PC-9 (cell line): ENCODE measurements at regions not wholly inside any gene's neighbourhood (a gene's known extent, or its start where the extent isn't known, plus 50 kb on each side); places are given as distances from the start of the nearest gene placed in this dataset.

ENCODE experiments used
- BruUV-seq: library from RNA; stranded (reverse); fragments of 400-500 nt; replicated peaks from 2 replicates; lab custom pipeline; 2021; lab: Mats Ljungman, UMichigan
- CTCF ChIA-PET: fragments of 300-600 bp; sonication (Branson Sonifier 250); formaldehyde crosslinking; loops from one replicate; lab custom pipeline; 2022; ENCODE audit warnings: antibody characterized with exemption; lab: Charles Lee
- POLR2A ChIA-PET: fragments of 300-600 bp; sonication (Branson Sonifier 250); formaldehyde crosslinking; loops from one replicate; lab custom pipeline; 2022; ENCODE audit warnings: antibody characterized with exemption; ENCODE audit not compliant: unreplicated experiment; lab: Charles Lee
- DNase-seq, 2 experiments: peaks; one replicate each; pipeline versions ENCODE4 v3.0.0 to v3.0.0-alpha.2; 2015 to 2022; ENCODE audit warnings: mixed read lengths in 1 of 2
- H2AFZ ChIP-seq: fragments of 200-600 bp; sonication (generic); 2 replicates; pipeline ENCODE4 v1.8.1; 2017; ENCODE audit warnings: antibody characterized with exemption
- H3F3A ChIP-seq: fragments of 200-600 bp; sonication (generic); 2 replicates; pipeline ENCODE4 v1.8.1; 2017; ENCODE audit warnings: antibody characterized with exemption, mild to moderate bottlenecking, low read depth; ENCODE audit not compliant: insufficient read depth
- H3K27ac ChIP-seq: fragments of 200-600 bp; sonication (generic); 2 replicates; pipeline ENCODE4 v1.6.1; 2016; ENCODE audit warnings: mixed run types
- H3K27me3 ChIP-seq: fragments of 200-600 bp; sonication (generic); 2 replicates; pipeline ENCODE4 v1.6.1; 2016; ENCODE audit warnings: low read depth, mixed run types; ENCODE audit not compliant: insufficient read depth
- H3K36me3 ChIP-seq: fragments of 200-600 bp; sonication (generic); 2 replicates; pipeline ENCODE4 v1.6.1; 2016; ENCODE audit warnings: low read depth, mixed run types
- H3K4me1 ChIP-seq: fragments of 200-600 bp; sonication (generic); replicated peaks from 2 replicates; pipeline ENCODE4 v1.6.1; 2016; ENCODE audit warnings: mixed run types; ENCODE audit not compliant: insufficient read depth
- H3K4me2 ChIP-seq: fragments of 200-600 bp; sonication (generic); 2 replicates; pipeline ENCODE4 v1.6.1; 2017; ENCODE audit warnings: mixed run types
- H3K4me3 ChIP-seq: fragments of 200-600 bp; sonication (generic); 2 replicates; pipeline ENCODE4 v1.6.1; 2016; ENCODE audit warnings: mixed run types
- H3K79me2 ChIP-seq: fragments of 200-600 bp; sonication (generic); 2 replicates; pipeline ENCODE4 v1.6.1; 2017; ENCODE audit warnings: low read depth, mixed run types
- H3K9me2 ChIP-seq: fragments of 200-600 bp; sonication (generic); 2 replicates; pipeline ENCODE4 v1.8.1; 2017; ENCODE audit warnings: mild to moderate bottlenecking; ENCODE audit not compliant: insufficient read depth
- H3K9me3 ChIP-seq: fragments of 200-600 bp; sonication (generic); 2 replicates; pipeline ENCODE4 v1.8.1; 2016; ENCODE audit warnings: low read depth; ENCODE audit not compliant: insufficient read depth
- H4K20me1 ChIP-seq: fragments of 200-600 bp; sonication (generic); 2 replicates; pipeline ENCODE4 v1.8.1; 2017; ENCODE audit not compliant: insufficient read depth
- CTCF ChIP-seq: fragments of 200-600 bp; sonication (generic); conservative IDR thresholded peaks from 2 replicates; pipeline ENCODE4 v1.6.1; 2017; ENCODE audit warnings: mixed run types, antibody characterized with exemption, mild to moderate bottlenecking, moderate library complexity
- EZH2 ChIP-seq: fragments of 200-600 bp; sonication (generic); IDR thresholded peaks from 2 replicates; pipeline ENCODE4 v1.8.0; 2017; ENCODE audit warnings: antibody characterized with exemption, low read depth
- intact Hi-C: fragments of 100-400 bp; cut with micrococcal nuclease; formaldehyde crosslinking; loops from one replicate; pipeline ENCODE4 v1.10.0; 2022; ENCODE audit not compliant: unreplicated experiment

- BruUV-seq, result no TSS peak
- Histone ChIP-seq H3K9me2 (no peaks in the 10 kb centered on the region), H3F3A (no peaks in the 10 kb centered on the region), H3K4me1 (no peaks in the 10 kb centered on the region), H3K4me2 (no peak overlapping the region), H3K79me2 (no peaks in the 10 kb centered on the region), H3K4me3 (no peak overlapping the region), H4K20me1 (no peaks in the 10 kb centered on the region), H3K27ac (no peak overlapping the region), H3K36me3 (no peaks in the 10 kb centered on the region), H3K9me3 (no peaks in the 10 kb centered on the region), H2AFZ (no peak overlapping the region), H3K27me3 (no peaks in the 10 kb centered on the region)
- no peak for DNase-seq
- TF ChIP-seq EZH2 (no peak), CTCF (no peak)
- intact Hi-C loops, result no loop called here
- ChIA-PET POLR2A (no interaction called here), CTCF (no interaction called here)
These were observed 161.4 kb upstream of the RADX start for GRCh38 chrX:106450405-106450804.

GRCh38 chrX:106451933-106452332 lies 159.8 kb upstream of the RADX start:
- Histone ChIP-seq H3K9me2 (no peaks in the 10 kb centered on the region), H3K79me2 (no peaks in the 10 kb centered on the region), H3K36me3 (no peaks in the 10 kb centered on the region), H3K9me3 (no peaks in the 10 kb centered on the region), H3K4me2 (no peak overlapping the region), H3K4me1 (no peaks in the 10 kb centered on the region), H3F3A (no peaks in the 10 kb centered on the region), H2AFZ (no peak overlapping the region), H3K27me3 (no peaks in the 10 kb centered on the region), H3K27ac (no peak overlapping the region), H3K4me3 (no peak overlapping the region), H4K20me1 (no peaks in the 10 kb centered on the region)
- BruUV-seq, result no TSS peak
- DNase-seq, result no peak
- POLR2A ChIA-PET, result no interaction called here
- CTCF ChIA-PET, result no interaction called here
- TF ChIP-seq CTCF, result no peak
- TF ChIP-seq EZH2, result no peak
- intact Hi-C loops, result no loop called here

GRCh38 chrX:106454991-106455390 lies 156.8 kb upstream of the RADX start:
- H3K36me3 ChIP-seq, result no peaks in the 10 kb centered on the region
- H4K20me1 ChIP-seq, result no peaks in the 10 kb centered on the region
- H3K9me3 ChIP-seq, result no peaks in the 10 kb centered on the region
- H3K4me2 ChIP-seq, result no peak overlapping the region
- H3K79me2 ChIP-seq, result no peaks in the 10 kb centered on the region
- POLR2A ChIA-PET, result no interaction called here
- TF ChIP-seq EZH2 (no peak), CTCF (no peak)
- intact Hi-C loops, result no loop called here
- H3K9me2 ChIP-seq, result no peaks in the 10 kb centered on the region
- no peak overlapping the region for H3K4me3 ChIP-seq
- H3K27me3 ChIP-seq, result no peaks in the 10 kb centered on the region
- no peaks in the 10 kb centered on the region for H3K4me1 ChIP-seq
- CTCF ChIA-PET, result no interaction called here
- H3K27ac ChIP-seq, result no peak overlapping the region
- no peak overlapping the region for H2AFZ ChIP-seq
- H3F3A ChIP-seq, result no peaks in the 10 kb centered on the region
- BruUV-seq, result no TSS peak
- no peak for DNase-seq
